Dedifferentiated amniotic fluid mesenchymal stem cell (primary cell): ENCODE measurements at regions not wholly inside any gene's neighbourhood (a gene's known extent, or its start where the extent isn't known, plus 50 kb on each side); places are given as distances from the start of the nearest gene placed in this dataset.
A peak's percentile ranks its signal among the peaks of the same experiment; 100 is the strongest.

Experiments used
- DNase-seq: peaks from one replicate; pipeline ENCODE4 v3.0.0-alpha.2; 2016; ENCODE audit errors: extremely low spot score

GRCh38 chr4:119715490-119716445 is 87.2 kb upstream of the PDE5A start:
- no peak for DNase-seq

GRCh38 chr4:119709418-119709817 is 80.8 kb upstream of the PDE5A start:
- DNase-seq = no peak

GRCh38 chr4:119707336-119707735 is 78.7 kb upstream of the PDE5A start:
- DNase-seq = no peak

- no peak for DNase-seq
Observed at GRCh38 chr4:119706804-119707203, 78.2 kb upstream of the PDE5A start.

GRCh38 chr4:119697887-119698393 is 69.3 kb upstream of the PDE5A start:
- DNase-seq = no peak

GRCh38 chr4:119696963-119697362 is 68.4 kb upstream of the PDE5A start:
- no peak for DNase-seq

GRCh38 chr4:119695216-119695615 is 66.6 kb upstream of the PDE5A start:
- no peak for DNase-seq

GRCh38 chr4:119693126-119693525 is 64.5 kb upstream of the PDE5A start:
- no peak for DNase-seq

GRCh38 chr4:119692001-119692400 is 63.4 kb upstream of the PDE5A start:
- peak; percentile 52 for DNase-seq

GRCh38 chr4:119690871-119691270 is 62.3 kb upstream of the PDE5A start:
- no peak for DNase-seq

GRCh38 chr4:119688446-119688845 is 59.8 kb upstream of the PDE5A start:
- no peak for DNase-seq

GRCh38 chr4:119684463-119684862 is 55.9 kb upstream of the PDE5A start:
- no peak for DNase-seq

- DNase-seq = peak; percentile 46
Observed at GRCh38 chr4:119683518-119683917, 54.9 kb upstream of the PDE5A start.

- DNase-seq = no peak
Observed at GRCh38 chr4:119682099-119682498, 53.5 kb upstream of the PDE5A start.

- DNase-seq = no peak
Observed at GRCh38 chr4:119679251-119679650, 50.6 kb upstream of the PDE5A start.

- DNase-seq = peak; percentile 13
Observed at GRCh38 chr4:119678761-119679160, 50.2 kb upstream of the PDE5A start.
